GM12878 (cell line): ENCODE measurements at regions not wholly inside any gene's neighbourhood (a gene's known extent, or its start where the extent isn't known, plus 50 kb on each side); places are given as distances from the start of the nearest gene placed in this dataset.

Source experiments
- CBFB ChIP-seq: IDR thresholded peaks from 2 replicates; pipeline ENCODE4 v1.6.1; 2016; ENCODE audit warnings: antibody characterized with exemption, low read depth
- CTCF ChIP-seq, 3 experiments: IDR thresholded peaks in 2 of 3; conservative IDR thresholded peaks in 1 of 3; 2 replicates each; pipeline ENCODE4 v1.5.1; 2011; ENCODE audit warnings: low read depth in 3 of 3, low read length in 3 of 3, mild to moderate bottlenecking in 3 of 3, control low read depth in 2 of 3, moderate library complexity in 2 of 3, inconsistent platforms in 1 of 3, mixed read lengths in 1 of 3; ENCODE audit not compliant: control insufficient read depth in 2 of 3, insufficient read depth in 1 of 3; ENCODE audit errors: extremely low read depth in 1 of 3
- EP300 ChIP-seq, 2 experiments: fragments of 150-350 bp in 1 of 2; IDR thresholded peaks; 2 replicates each; pipeline ENCODE4 v1.6.1; 2011 to 2012; ENCODE audit warnings: low read depth in 2 of 2, low read length in 2 of 2, borderline replicate concordance in 1 of 2, improper control_type of control experiment in 1 of 2, inconsistent platforms in 1 of 2; ENCODE audit not compliant: control insufficient read depth in 1 of 2
- EZH2 ChIP-seq: IDR thresholded peaks from 2 replicates; pipeline ENCODE4 v1.6.1; 2012; ENCODE audit warnings: low read depth, mild to moderate bottlenecking, control low read depth, inconsistent platforms, low read length, borderline replicate concordance; ENCODE audit not compliant: control insufficient read depth
- GABPA ChIP-seq: IDR thresholded peaks from 2 replicates; pipeline ENCODE4 v1.6.1; 2014; ENCODE audit warnings: antibody characterized with exemption, low read depth, mild to moderate bottlenecking, inconsistent platforms
- HSF1 ChIP-seq: fragments of 150-350 bp; IDR thresholded peaks from 2 replicates; pipeline ENCODE4 v1.6.1; 2014; ENCODE audit warnings: mild to moderate bottlenecking, low read depth, low read length
- JUNB ChIP-seq: IDR thresholded peaks from 2 replicates; pipeline ENCODE4 v1.6.1; 2016; ENCODE audit warnings: antibody characterized with exemption, mild to moderate bottlenecking
- NBN ChIP-seq: fragments of 450-650 bp; IDR thresholded peaks from 2 replicates; pipeline ENCODE4 v1.6.1; 2016
- NRF1 ChIP-seq: conservative IDR thresholded peaks from 2 replicates; pipeline ENCODE4 v1.6.1; 2011; ENCODE audit warnings: mild to moderate bottlenecking, low read depth, low read length, improper control_type of control experiment
- POLR2A ChIP-seq: IDR thresholded peaks from 2 replicates; pipeline ENCODE4 v1.6.1; 2011; ENCODE audit warnings: low read depth, mild to moderate bottlenecking, low read length
- ZNF217 ChIP-seq: fragments of 450-650 bp; IDR thresholded peaks from 2 replicates; pipeline ENCODE4 v1.6.1; 2017; ENCODE audit warnings: antibody characterized with exemption, mild to moderate bottlenecking
- ZNF384 ChIP-seq: IDR thresholded peaks from 2 replicates; pipeline ENCODE4 v1.6.1; 2012; ENCODE audit warnings: low read depth, mild to moderate bottlenecking, low read length, improper control_type of control experiment, borderline replicate concordance
- TF ChIP-seq, protein P1 (sequence below): IDR thresholded peaks from 2 replicates; pipeline ENCODE4 v1.6.1; 2011; ENCODE audit warnings: borderline replicate concordance, low read depth, mild to moderate bottlenecking, moderate library complexity, mixed read lengths, low read length; ENCODE audit not compliant: insufficient read depth; ENCODE audit errors: extremely low read length

- TF ChIP-seq ZNF217 = no peak
- TF ChIP-seq GABPA = no peak
- no peak for TF ChIP-seq CTCF (IDR thresholded peaks at IDR 0.05 in 2 of 3, conservative IDR thresholded peaks at IDR 0.05 in 1 of 3; ENCODE audit: control insufficient read depth in 2 of 3, extremely low read depth in 1 of 3, insufficient read depth in 1 of 3, low read depth in 3 of 3, low read length in 3 of 3)
- no peak for TF ChIP-seq NBN
- TF ChIP-seq, protein P1, sequence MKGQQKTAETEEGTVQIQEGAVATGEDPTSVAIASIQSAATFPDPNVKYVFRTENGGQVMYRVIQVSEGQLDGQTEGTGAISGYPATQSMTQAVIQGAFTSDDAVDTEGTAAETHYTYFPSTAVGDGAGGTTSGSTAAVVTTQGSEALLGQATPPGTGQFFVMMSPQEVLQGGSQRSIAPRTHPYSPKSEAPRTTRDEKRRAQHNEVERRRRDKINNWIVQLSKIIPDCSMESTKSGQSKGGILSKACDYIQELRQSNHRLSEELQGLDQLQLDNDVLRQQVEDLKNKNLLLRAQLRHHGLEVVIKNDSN = no peak
- no peak for TF ChIP-seq EP300 (IDR thresholded peaks at IDR 0.05; ENCODE audit: borderline replicate concordance in 1 of 2, control insufficient read depth in 1 of 2, low read depth in 2 of 2, low read length in 2 of 2)
- TF ChIP-seq HSF1 = no peak
- no peak for TF ChIP-seq NRF1
- no peak for TF ChIP-seq CBFB
- TF ChIP-seq EZH2 = no peak
- no peak for TF ChIP-seq ZNF384
- TF ChIP-seq POLR2A = no peak
- TF ChIP-seq JUNB = no peak
Observed at GRCh38 chr12:113581342-113581741, 109.7 kb upstream of the LHX5 start.
